IPS DF 19.7 (cell line): ENCODE measurements at regions not wholly inside any gene's neighbourhood (a gene's known extent, or its start where the extent isn't known, plus 50 kb on each side); places are given as distances from the start of the nearest gene placed in this dataset.

ENCODE experiments used
- DNase-seq: peaks from one replicate; pipeline ENCODE4 v3.0.0-alpha.2; 2013; ENCODE audit warnings: low read depth, low spot score

- no peak for DNase-seq
Measured at GRCh38 chr6:98695091-98695801, 139.1 kb upstream of the POU3F2 start.

DNA sequence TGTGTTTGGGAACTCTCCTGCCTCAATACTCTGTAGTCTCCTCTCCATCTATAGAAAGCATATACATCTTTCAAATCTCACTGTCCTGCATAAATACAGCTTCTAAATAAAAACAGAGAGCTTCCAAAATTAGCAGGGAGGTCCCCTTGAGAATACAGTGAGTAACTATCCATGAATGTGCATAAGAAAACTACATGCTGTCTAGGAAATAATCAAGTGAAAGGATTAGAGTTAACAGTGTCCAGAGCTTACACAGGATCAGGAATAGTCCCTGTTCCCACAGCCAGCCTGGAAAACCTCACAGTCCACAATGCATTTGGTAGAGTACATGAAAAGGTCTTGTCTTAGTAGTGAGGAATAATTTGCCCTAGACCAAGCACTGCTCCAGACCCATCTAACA lies 123.0 kb upstream of the POU3F2 start:
- DNase-seq: no peak

DNA sequence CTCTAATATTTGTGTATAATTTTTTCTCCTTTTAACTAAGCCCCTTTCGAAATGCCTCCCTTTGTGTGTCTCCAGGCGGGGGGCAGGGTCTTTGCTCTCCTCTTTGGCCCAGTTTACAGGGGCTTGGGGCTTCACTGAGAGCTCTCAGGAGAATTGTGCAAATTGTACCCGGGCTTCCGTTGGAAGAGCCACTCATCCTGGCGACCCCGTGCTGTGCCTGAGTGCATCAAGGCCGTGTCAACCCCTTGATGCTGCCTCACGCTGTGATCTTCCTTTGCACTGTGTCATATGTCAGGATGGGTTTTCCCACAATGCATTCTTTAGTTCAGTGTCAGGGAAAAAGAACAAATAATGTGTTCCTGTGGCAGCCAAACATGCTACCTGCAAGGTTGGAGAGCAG lies 118.0 kb upstream of the POU3F2 start:
- peak; percentile 57 for DNase-seq

DNA sequence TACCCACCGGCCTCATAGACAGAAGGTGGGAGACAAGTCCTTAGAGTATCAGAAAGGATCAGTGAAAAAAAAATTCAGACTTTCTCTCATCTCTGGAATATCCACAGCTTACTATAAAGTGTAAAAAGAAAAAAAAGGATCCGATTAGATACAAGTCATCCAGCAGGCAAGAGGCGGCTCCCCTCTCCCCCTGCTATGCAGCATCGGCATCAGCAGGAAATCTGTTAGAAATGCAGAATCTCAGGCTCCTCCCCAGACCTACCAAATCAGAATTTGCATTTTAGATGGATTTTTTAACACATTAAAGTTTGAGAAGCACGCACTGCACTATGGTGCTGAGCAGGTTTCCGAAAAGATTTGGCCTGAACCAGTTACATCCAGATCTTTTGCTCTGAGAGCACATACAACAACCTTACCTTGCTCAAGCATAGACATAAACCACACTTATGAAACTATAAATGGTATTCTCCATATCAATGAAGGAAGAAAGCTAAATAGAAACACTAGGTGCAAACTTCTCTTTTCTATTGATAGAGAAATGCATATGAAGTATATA lies 117.0 kb upstream of the POU3F2 start:
- DNase-seq: no peak

- no peak for DNase-seq
Measured at GRCh38 chr6:98717988-98718387, 116.4 kb upstream of the POU3F2 start.

- no peak for DNase-seq
Measured at GRCh38 chr6:98724537-98724936, 109.8 kb upstream of the POU3F2 start.

- no peak for DNase-seq
Measured at GRCh38 chr6:98747273-98747672, 87.1 kb upstream of the POU3F2 start.

- no peak for DNase-seq
Measured at GRCh38 chr6:98747960-98748359, 86.4 kb upstream of the POU3F2 start.

- no peak for DNase-seq
Measured at GRCh38 chr6:98759459-98759858, 74.9 kb upstream of the POU3F2 start.

- DNase-seq: no peak
Measured at GRCh38 chr6:98764373-98764911, 69.9 kb upstream of the POU3F2 start.

- no peak for DNase-seq
Measured at GRCh38 chr6:98769546-98769945, 64.8 kb upstream of the POU3F2 start.

DNA sequence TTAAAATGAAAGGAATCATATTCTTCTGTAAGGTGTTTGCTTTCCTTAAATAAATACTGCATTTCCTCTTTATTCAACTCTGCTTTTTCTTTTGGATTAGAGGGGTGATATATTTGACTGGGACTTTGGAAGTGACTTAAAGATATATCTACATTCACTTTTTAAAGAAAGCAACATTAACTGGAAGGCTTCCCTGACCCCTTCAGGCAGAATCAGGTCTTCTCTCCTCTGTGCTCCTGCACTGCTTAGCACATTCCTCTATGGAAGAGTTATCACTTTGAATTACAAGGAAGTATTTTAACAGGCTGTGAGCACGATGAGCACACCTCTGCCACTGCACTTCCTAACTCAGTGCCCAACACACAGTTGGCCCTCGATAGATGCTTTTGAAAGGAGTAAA lies 59.2 kb upstream of the POU3F2 start:
- DNase-seq: no peak

GRCh38 chr6:98777762-98778161 lies 56.6 kb upstream of the POU3F2 start:
- no peak for DNase-seq

- no peak for DNase-seq
Measured at GRCh38 chr6:98779618-98780017, 54.8 kb upstream of the POU3F2 start.

DNA sequence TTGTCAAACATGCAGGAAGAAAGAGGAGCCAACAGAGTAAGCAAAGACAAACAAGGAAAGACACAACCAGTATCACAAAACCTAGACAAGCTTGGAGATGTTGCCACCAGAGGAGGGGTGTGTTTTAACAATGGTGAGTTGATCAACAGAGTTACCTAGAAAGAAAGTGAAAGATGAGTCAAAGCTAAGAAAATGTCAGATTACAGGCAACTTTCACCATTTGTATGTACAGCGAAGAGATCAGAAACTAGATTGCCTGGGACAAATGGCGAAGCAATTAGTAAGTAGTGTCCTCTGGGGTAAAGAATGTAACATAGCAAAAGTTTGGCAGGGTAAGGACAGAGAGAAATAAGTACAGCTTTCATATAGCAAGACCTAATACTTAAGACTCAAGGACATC lies 51.6 kb upstream of the POU3F2 start:
- DNase-seq: no peak

DNA sequence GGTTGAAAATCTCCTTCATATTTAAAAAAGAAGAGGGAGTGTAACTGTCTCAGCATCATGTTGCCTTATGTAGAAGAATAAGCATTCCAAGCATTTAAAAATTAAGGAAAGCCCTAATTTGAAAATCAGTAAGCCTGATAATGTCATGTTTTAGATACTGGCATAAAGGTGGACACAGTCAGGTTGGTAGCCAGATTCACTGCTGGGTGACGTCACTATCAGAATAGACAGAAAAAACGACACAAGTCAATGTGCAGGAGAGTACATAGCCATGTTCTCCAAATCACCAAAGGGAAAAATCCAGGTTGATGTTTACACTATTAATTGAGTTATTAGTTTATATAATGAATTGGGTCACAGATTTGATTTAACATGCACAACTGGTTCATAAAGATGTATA lies 50.8 kb upstream of the POU3F2 start:
- no peak for DNase-seq
